HG02970 (cell line): ENCODE measurements at regions not wholly inside any gene's neighbourhood (a gene's known extent, or its start where the extent isn't known, plus 50 kb on each side); places are given as distances from the start of the nearest gene placed in this dataset.

Source experiments
- ATAC-seq: cut with Tn5 transposase; IDR thresholded peaks from one replicate; pipeline ENCODE4 v1.9.1; 2021; ENCODE audit warnings: mild to moderate bottlenecking, moderate library complexity, moderate number of reproducible peaks; ENCODE audit not compliant: unreplicated experiment, low FRiP score

DNA sequence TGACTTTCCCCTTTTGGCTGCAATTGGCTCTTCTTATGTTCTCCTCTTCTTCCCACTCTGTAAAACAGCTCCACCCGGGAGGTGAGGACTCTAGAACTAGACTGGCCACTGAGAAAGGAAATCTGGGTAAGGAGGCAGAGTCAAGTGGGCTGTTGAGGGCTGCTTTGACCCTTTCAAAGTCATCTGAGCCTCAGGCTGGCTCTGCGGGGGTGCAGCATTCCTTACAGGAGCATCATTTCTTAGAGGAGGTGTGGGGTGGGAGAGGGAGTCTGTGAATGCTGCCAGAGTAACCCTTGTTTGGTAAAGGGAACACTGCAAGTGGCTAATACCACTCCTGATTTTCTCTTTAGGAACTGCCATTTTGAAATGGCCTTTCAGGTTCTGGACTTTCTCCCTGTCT, 377.7 kb upstream of the SMARCA2 start:
- no peak for ATAC-seq

DNA sequence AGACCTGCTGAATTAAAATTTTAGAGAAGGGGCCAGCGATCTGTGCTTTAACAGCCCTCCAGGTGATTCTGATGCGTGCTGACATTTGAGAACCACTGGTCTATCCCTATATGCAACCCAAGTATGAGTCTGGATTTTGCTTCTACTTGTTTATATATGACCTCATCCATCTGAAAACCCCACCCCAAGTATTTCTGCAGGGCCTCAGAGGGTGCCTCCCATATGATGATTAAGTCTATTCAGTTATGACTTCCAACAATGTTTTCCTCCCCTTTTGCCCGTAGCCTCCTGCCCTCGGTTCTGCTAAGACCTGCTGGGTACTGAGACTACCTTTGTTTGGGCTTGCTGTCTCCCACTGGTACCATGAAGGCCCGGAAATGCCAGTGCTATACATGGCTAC, 376.0 kb upstream of the SMARCA2 start:
- no peak for ATAC-seq

- ATAC-seq = no peak
These were observed 367.4 kb upstream of the SMARCA2 start for GRCh38 chr9:1647776-1648175.

DNA sequence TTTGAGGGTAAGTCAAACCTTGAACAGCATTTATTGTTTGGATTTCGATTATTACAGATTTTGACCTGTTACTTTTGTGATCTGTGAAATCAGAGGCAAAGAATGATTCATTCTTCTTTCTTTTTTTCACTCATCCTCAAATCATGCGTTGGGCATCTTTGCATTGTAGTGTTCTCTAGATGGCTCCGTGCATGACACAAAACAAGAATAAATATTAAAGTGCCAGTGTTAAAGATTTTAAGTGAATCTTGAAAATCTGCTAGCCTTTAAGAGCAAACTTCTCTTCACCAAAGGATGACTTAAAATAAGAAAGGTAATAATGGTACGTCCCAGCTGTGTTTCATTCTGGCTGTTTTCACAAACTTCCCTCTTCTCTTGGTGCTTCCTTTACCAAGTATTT, 361.9 kb upstream of the SMARCA2 start:
- no peak for ATAC-seq

DNA sequence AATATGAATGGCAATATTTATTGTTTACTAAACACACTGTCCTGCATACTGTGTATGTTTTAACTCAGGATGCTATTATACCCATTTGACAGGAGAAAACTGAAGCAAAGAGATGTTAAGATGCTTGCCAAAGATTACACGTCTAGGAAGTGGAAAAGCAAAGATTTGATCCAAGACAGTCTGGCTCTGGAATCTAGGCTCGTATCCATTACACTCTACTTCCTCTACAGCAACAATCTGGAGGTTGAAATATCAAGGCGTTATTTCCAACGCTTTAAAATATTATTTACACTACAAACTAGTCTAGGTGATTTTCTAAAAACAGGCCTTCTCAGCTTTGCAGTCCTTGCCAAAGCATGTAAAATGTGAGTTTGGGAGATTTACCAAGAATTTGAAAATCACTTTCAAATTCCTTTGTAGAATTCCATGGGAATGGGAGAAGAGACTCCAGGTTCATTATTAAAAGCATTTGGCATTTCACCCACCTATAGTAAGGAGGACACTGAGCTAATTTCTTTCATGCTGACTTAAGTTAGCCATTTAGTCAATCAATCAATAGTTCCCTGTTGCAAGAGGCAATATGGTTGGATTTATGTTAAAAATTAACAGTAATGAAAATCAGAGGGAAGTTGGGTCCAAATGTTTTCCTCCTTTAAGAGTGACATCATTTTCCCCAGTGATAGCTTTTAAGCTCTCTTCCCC, 356.3 kb upstream of the SMARCA2 start:
- ATAC-seq = no peak

DNA sequence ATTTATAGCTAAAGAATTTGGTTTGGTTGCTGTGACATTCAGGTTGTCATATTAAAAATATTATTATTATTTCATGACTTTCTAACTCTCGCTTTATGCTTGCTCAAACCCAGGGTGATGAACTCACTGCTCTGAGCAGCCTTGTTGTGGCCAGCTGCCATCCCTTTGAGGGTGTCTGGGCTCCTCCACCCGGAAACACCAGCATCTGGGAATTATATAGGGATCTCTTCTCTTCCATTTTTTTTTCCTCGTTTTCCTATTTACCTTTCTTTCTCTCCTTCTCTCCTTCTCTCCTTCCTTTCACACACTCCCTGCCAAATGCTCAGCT, 355.8 kb upstream of the SMARCA2 start:
- no peak for ATAC-seq

DNA sequence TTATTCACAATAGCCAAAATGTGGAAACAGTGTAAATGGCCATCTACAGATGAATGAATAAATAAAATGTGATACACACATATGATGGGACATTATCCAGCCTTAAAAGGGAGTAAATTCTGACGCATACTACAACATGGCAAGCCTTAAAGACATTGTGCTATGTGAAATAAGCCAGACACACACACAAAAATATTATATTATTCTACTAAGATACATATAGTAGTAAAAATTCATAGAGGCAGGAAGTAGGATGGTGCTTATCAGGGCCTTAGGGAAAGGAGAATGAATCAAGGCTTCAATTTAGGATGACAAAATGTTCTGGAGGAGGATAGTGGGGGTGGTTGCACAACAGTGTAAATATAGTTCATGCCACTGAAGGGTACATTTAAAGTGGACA, 346.7 kb upstream of the SMARCA2 start:
- no peak for ATAC-seq

GRCh38 chr9:1673300-1673699, 341.8 kb upstream of the SMARCA2 start:
- ATAC-seq = no peak

DNA sequence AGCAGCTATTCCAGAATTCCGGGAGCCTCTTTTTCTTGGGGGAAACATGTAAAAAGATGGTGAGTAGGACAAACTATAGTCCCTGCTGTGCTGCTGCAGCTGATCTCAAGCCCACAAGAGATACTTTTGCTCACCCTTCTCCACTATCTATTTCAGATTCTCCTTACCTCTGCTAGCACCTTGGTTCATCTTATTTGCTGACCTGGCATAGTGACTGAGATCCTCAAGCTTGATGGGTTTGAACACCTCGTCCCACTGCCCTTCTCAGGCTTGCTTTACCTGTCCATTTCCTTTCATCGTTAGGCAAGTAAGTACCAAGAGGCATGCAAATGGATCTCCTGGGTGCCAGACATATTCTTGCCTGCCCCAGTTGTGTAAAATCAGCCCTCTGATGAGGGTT, 338.4 kb upstream of the SMARCA2 start:
- ATAC-seq = no peak

GRCh38 chr9:1683951-1684350, 331.2 kb upstream of the SMARCA2 start:
- no peak for ATAC-seq

GRCh38 chr9:1698991-1699390, 316.2 kb upstream of the SMARCA2 start:
- no peak for ATAC-seq

GRCh38 chr9:1701113-1701512, 314.0 kb upstream of the SMARCA2 start:
- ATAC-seq = no peak

- no peak for ATAC-seq
These were observed 312.4 kb upstream of the SMARCA2 start for GRCh38 chr9:1702701-1703100.

GRCh38 chr9:1707291-1707690, 307.9 kb upstream of the SMARCA2 start:
- ATAC-seq = no peak

- no peak for ATAC-seq
These were observed 306.9 kb upstream of the SMARCA2 start for GRCh38 chr9:1708219-1708618.

DNA sequence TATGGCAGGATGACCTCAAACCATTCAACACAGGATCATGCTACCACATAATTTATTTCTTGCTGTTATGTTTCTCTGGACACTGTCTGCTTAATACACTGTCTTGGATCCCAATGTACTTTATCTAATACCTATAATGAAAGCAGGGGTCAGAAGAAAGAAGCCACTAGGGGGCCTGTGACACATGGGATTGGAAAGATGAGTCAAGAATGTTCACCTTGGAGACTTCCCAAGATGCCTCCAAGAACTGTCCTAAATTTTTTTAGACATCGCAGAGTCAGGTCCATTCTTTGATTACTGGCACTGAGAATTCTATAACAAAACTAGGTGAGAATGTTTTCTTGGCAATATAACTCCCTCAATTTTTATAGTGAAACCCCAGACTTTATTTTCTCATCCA, 305.8 kb upstream of the SMARCA2 start:
- ATAC-seq = no peak

DNA sequence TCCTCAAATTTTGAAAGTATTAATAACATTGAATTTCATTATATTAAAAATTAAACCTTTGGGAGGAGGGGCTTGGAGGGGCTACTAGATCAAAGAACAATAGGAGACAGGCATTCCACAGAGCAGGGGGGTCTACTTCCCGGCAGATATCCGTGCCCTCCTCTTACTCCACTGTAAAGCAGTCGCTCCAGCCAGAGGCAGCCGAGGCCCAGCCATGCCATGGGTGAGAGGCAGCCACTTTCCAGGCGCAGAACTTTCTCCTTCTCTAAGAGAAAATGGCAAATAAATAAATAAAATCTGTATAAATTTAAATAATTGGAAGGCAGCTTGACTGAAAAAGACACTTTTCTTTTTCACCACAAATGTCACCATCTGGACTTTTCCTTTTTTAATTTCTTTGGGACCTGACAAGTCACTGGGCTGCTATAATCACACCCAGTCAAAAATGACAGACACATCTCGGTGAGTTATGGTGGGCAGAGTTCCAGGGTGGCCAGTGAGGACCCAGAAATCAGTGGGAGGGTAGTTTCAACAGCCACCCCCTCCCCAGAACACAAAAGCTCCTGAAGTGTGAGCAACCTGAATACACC, 302.2 kb upstream of the SMARCA2 start:
- ATAC-seq = no peak

GRCh38 chr9:1713841-1714240, 301.3 kb upstream of the SMARCA2 start:
- ATAC-seq = no peak

DNA sequence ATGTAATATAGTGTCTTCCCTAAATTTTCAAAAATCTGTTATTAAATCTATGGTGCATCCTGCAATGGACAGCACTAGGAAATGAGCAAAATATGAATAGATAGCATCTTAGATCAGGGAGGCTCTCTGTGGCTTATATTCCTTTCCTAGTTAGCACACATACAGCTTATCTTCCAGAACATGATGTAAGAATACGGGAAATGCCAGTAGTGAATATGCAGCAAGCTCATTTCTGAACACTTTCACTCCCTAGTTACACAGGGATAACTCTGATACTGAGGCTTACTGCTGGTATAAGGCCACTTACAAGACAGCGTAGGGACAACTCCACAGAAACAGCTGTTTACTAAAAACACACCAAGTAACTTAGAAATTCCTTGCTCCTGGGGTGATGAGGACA, 297.3 kb upstream of the SMARCA2 start:
- ATAC-seq = no peak

- ATAC-seq = no peak
These were observed 296.3 kb upstream of the SMARCA2 start for GRCh38 chr9:1718836-1719235.

DNA sequence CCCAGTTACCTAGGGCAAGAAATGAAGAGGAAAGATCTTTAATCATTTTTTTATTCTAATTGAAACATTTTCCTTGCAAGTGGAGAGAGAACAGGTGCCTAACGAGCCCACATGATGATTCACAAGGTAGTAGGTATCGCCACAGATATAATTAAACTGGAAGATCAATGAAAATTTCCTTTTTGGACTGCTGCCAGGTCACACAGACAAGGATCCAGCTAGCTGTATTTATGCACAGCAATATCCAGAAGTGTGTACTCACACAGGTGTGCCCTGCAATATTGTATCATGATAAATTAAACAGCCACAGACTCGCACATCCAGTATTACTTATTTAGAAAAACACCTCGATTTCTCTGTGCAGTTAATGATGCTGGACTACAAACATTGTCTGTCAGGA, 294.0 kb upstream of the SMARCA2 start:
- no peak for ATAC-seq

GRCh38 chr9:1722404-1722803, 292.7 kb upstream of the SMARCA2 start:
- ATAC-seq = no peak

GRCh38 chr9:1723522-1724015, 291.6 kb upstream of the SMARCA2 start:
- no peak for ATAC-seq
